ENCODE measurements at regions not wholly inside any gene's neighbourhood (a gene's known extent, or its start where the extent isn't known, plus 50 kb on each side); places are given as distances from the start of the nearest gene placed in this dataset.

DNA sequence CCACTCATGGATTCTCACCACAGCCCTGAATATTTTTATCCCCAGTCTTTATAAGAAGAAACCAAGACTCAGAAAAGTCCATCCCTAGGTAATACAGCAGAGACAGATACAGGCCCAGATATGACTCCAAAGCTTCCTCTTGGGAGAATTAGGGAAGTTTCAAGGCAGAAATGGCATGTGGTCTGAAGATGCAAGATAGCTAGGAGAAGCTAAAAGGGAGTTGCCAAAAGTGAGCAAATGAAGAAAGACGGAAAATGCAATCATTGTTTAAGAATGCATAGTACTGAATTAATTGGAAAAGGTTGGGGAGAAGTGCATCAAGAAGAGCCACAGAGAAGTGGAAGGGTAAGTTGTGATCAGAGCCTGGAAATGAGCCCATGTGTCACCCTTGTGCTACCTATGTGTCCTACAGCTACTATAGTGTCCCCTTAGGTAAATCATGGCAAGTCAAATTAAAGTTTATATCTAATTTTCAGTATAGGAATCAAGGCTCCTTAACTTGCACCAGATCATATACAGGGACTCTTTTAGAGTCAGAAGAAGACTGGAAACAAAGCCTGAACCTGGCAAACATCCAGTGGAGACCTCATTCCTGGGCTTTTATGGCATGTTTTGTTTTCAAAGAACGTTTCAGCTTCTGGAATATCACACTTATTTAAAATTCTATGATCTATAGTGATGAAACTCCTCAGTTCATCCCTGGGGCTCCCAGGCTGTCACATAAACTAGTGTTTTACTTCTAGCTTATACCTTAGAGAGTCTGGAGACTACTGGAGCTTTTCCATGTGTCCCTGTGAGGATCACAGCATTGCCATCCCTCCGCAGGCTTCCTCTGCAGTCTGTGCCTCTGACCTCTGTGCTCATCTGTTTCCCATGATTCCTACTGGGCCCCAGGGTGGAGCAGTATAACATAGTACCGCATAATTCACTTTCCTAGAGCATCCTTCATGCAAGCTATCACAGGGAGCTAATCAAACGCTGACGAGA lies 189.0 kb upstream of the CDKN3 start:
- Mint-ChIP-seq H3K4me1 (no peaks in the 10 kb centered on the region), H3K27ac (no peak overlapping the region), H3K4me3 (no peak overlapping the region), H3K36me3 (no peaks in the 10 kb centered on the region), H3K9me3 (peaks cover 0 to 4% (median 0%) of the 10 kb centered on the region in 3 donors), H3K27me3 (peaks cover 16 to 18% of the 10 kb centered on the region in 2 donors)
- Histone ChIP-seq H3K36me3 (ENCODE audit: control insufficient read depth in 2 of 2, extremely low read depth in 1 of 2, insufficient read depth in 1 of 2, low read length in 1 of 2) (no peaks in the 10 kb centered on the region), H3K9me3 (no peaks in the 10 kb centered on the region), H3K4me1 (ENCODE audit: control insufficient read depth in 1 of 2, extremely low read depth in 1 of 2, insufficient read depth in 2 of 2, low read length in 2 of 2) (no peaks in the 10 kb centered on the region), H3K4me3 (ENCODE audit: control insufficient read depth in 1 of 2, extremely low read depth in 1 of 2, low read length in 1 of 2) (no peak overlapping the region), H3K27me3 (replicated peaks in 1 of 2; ENCODE audit: control insufficient read depth in 2 of 2, extremely low read depth in 1 of 2, insufficient read depth in 2 of 2, low read length in 1 of 2) (no peaks in the 10 kb centered on the region), H3K27ac (ENCODE audit: low read length) (no peak overlapping the region)
- ATAC-seq (replicated peaks in 1 of 4): no peak
- POLR2A ChIA-PET: no interaction called here
- CTCF ChIA-PET: no interaction called here
- 81% methylated on average over 2 of the region's 6 CpGs for WGBS (ENCODE audit: insufficient coverage)
- DNase-seq: no peak

DNA sequence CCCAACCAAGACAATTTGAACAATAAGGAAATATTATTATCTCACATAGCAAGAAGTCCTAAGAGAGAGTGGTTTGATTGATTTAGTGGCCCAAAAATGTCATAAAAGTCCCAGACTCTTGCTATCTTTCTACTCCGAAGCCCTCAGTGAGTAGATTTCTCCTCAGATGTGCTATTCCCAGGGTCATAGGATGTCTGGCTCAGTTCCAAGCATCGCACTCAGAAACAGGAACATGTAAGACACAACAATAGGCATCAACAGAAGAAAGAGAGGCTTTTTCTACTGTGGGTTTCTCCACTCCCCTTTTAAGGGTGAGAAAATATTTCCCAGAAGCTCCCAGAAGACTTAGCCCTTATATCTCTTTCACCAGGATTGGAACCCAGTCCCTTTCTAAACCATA lies 188.1 kb upstream of the CDKN3 start:
- H3K27me3 ChIP-seq (replicated peaks in 1 of 2; ENCODE audit: control insufficient read depth in 2 of 2, extremely low read depth in 1 of 2, insufficient read depth in 2 of 2, low read length in 1 of 2): no peaks in the 10 kb centered on the region
- no peak overlapping the region for H3K27ac Mint-ChIP-seq
- H3K9me3 Mint-ChIP-seq: peaks cover 0 to 4% (median 0%) of the 10 kb centered on the region in 3 donors
- no peaks in the 10 kb centered on the region for H3K36me3 ChIP-seq (ENCODE audit: control insufficient read depth in 2 of 2, extremely low read depth in 1 of 2, insufficient read depth in 1 of 2, low read length in 1 of 2)
- no peak overlapping the region for H3K4me3 ChIP-seq (ENCODE audit: control insufficient read depth in 1 of 2, extremely low read depth in 1 of 2, low read length in 1 of 2)
- ChIA-PET CTCF (no interaction called here), POLR2A (no interaction called here)
- H3K36me3 Mint-ChIP-seq: no peaks in the 10 kb centered on the region
- no peak overlapping the region for H3K27ac ChIP-seq (ENCODE audit: low read length)
- no peaks in the 10 kb centered on the region for H3K4me1 Mint-ChIP-seq
- peaks cover 18 to 19% of the 10 kb centered on the region in 2 donors for H3K27me3 Mint-ChIP-seq
- H3K4me3 Mint-ChIP-seq: no peak overlapping the region
- DNase-seq (no peak), ATAC-seq (replicated peaks in 1 of 4) (no peak)
- no peaks in the 10 kb centered on the region for H3K9me3 ChIP-seq
- WGBS (ENCODE audit: insufficient coverage): 100% methylated on average over 1 of the region's 2 CpGs
- no peaks in the 10 kb centered on the region for H3K4me1 ChIP-seq (ENCODE audit: control insufficient read depth in 1 of 2, extremely low read depth in 1 of 2, insufficient read depth in 2 of 2, low read length in 2 of 2)

DNA sequence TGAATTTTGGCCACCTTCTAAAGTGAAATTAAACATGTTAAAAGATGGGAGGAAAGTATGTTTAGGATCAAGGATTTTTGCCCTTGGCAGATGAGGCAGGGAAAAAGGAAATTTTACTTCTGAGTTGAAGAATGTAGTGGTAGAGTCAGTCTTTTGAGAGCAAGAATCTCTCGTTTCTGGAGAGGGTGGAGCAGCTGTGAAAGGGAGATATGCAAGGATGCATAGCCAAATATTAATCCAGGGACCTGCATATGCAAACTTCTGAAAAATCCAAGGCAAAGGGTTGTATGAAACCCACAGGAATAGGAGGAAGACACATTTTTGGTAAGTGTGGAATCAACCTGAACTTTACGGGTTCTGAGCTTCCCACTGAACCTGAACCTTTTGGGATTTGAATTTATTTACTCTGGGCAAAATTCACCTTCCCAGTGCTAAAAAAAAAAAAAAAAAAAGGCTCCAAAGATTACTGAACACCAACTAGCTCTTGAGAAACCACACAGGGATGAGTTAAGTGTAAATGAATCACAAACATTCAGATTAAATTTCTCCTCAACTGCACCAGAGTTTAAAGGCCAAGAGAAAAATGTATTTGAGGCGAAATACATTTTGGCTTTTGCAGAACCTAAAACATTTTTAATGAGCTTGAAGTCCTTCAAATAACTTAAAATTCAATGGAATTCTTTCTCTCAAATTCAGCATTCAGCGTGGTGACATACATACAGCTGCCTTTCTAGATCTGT lies 187.1 kb upstream of the CDKN3 start:
- Mint-ChIP-seq H3K36me3 (no peaks in the 10 kb centered on the region), H3K27me3 (peaks cover 18 to 21% of the 10 kb centered on the region in 2 donors), H3K27ac (no peak overlapping the region), H3K9me3 (peaks cover 0 to 4% (median 0%) of the 10 kb centered on the region in 3 donors), H3K4me1 (no peaks in the 10 kb centered on the region), H3K4me3 (no peak overlapping the region)
- no peak for ATAC-seq (replicated peaks in 1 of 4)
- ChIA-PET CTCF (no interaction called here), POLR2A (no interaction called here)
- no peak for DNase-seq
- Histone ChIP-seq H3K27ac (ENCODE audit: low read length) (no peak overlapping the region), H3K36me3 (ENCODE audit: control insufficient read depth in 2 of 2, extremely low read depth in 1 of 2, insufficient read depth in 1 of 2, low read length in 1 of 2) (no peaks in the 10 kb centered on the region), H3K4me3 (ENCODE audit: control insufficient read depth in 1 of 2, extremely low read depth in 1 of 2, low read length in 1 of 2) (no peak overlapping the region), H3K9me3 (no peaks in the 10 kb centered on the region), H3K4me1 (ENCODE audit: control insufficient read depth in 1 of 2, extremely low read depth in 1 of 2, insufficient read depth in 2 of 2, low read length in 2 of 2) (no peaks in the 10 kb centered on the region), H3K27me3 (replicated peaks in 1 of 2; ENCODE audit: control insufficient read depth in 2 of 2, extremely low read depth in 1 of 2, insufficient read depth in 2 of 2, low read length in 1 of 2) (peaks cover 0 to 2% of the 10 kb centered on the region in 2 experiments)
- WGBS (ENCODE audit: insufficient coverage): 51% methylated on average over 2 of the region's 4 CpGs

- no peak for ATAC-seq (replicated peaks in 1 of 4)
- H3K36me3 Mint-ChIP-seq: no peaks in the 10 kb centered on the region
- no peak overlapping the region for H3K4me3 Mint-ChIP-seq
- Histone ChIP-seq H3K4me3 (ENCODE audit: control insufficient read depth in 1 of 2, extremely low read depth in 1 of 2, low read length in 1 of 2) (no peak overlapping the region), H3K4me1 (ENCODE audit: control insufficient read depth in 1 of 2, extremely low read depth in 1 of 2, insufficient read depth in 2 of 2, low read length in 2 of 2) (no peaks in the 10 kb centered on the region), H3K9me3 (no peaks in the 10 kb centered on the region), H3K27me3 (replicated peaks in 1 of 2; ENCODE audit: control insufficient read depth in 2 of 2, extremely low read depth in 1 of 2, insufficient read depth in 2 of 2, low read length in 1 of 2) (peaks cover 0 to 4% of the 10 kb centered on the region in 2 experiments), H3K36me3 (ENCODE audit: control insufficient read depth in 2 of 2, extremely low read depth in 1 of 2, insufficient read depth in 1 of 2, low read length in 1 of 2) (no peaks in the 10 kb centered on the region), H3K27ac (ENCODE audit: low read length) (no peak overlapping the region)
- CTCF ChIA-PET: no interaction called here
- H3K4me1 Mint-ChIP-seq: no peaks in the 10 kb centered on the region
- no peak for DNase-seq
- H3K27me3 Mint-ChIP-seq: peaks cover 16 to 25% of the 10 kb centered on the region in 2 donors
- POLR2A ChIA-PET: no interaction called here
- peaks cover 0 to under 1% (median 0%) of the 10 kb centered on the region in 3 donors for H3K9me3 Mint-ChIP-seq
- no peak overlapping the region for H3K27ac Mint-ChIP-seq
- WGBS (ENCODE audit: insufficient coverage): 83% methylated on average over 4 of the region's 5 CpGs
Measured at GRCh38 chr14:54211551-54212308, 185.1 kb upstream of the CDKN3 start.

- DNase-seq: no peak
- no peaks in the 10 kb centered on the region for H3K36me3 ChIP-seq (ENCODE audit: control insufficient read depth in 2 of 2, extremely low read depth in 1 of 2, insufficient read depth in 1 of 2, low read length in 1 of 2)
- ChIA-PET CTCF (no interaction called here), POLR2A (no interaction called here)
- H3K9me3 ChIP-seq: peaks cover 2% of the 10 kb centered on the region
- Mint-ChIP-seq H3K27me3 (peaks cover 21 to 34% of the 10 kb centered on the region in 2 donors), H3K36me3 (no peaks in the 10 kb centered on the region), H3K4me3 (no peak overlapping the region), H3K27ac (no peak overlapping the region), H3K9me3 (peaks cover 0 to 2% (median 0%) of the 10 kb centered on the region in 3 donors), H3K4me1 (no peaks in the 10 kb centered on the region)
- no peak for ATAC-seq (replicated peaks in 1 of 4)
- 100% methylated on average over 1 of the region's 1 CpG for WGBS (ENCODE audit: insufficient coverage)
- H3K27ac ChIP-seq (ENCODE audit: low read length): no peak overlapping the region
- H3K4me1 ChIP-seq (ENCODE audit: control insufficient read depth in 1 of 2, extremely low read depth in 1 of 2, insufficient read depth in 2 of 2, low read length in 2 of 2): no peaks in the 10 kb centered on the region
- no peak overlapping the region for H3K4me3 ChIP-seq (ENCODE audit: control insufficient read depth in 1 of 2, extremely low read depth in 1 of 2, low read length in 1 of 2)
- peaks cover 4 to 10% of the 10 kb centered on the region in 2 experiments for H3K27me3 ChIP-seq (replicated peaks in 1 of 2; ENCODE audit: control insufficient read depth in 2 of 2, extremely low read depth in 1 of 2, insufficient read depth in 2 of 2, low read length in 1 of 2)
Measured at GRCh38 chr14:54213536-54213935, 183.3 kb upstream of the CDKN3 start.

DNA sequence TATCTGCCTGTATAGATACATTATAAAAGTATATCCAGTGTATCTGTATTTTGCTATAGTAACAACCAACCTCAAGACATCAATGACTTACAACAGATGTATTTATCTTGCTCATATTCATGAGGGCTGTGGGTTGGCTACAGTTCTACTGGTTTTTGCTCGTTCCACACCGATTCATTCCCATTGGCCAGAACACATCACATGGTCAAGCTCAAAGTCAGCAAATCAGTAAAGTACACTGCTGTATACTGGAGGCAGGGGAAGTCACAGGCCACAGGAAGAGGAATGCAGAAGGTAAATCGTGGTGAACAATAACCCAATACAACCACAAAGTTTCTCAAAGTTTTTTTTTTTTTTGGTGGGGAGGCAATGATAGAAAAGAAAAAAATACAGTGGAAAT lies 180.0 kb upstream of the CDKN3 start:
- CTCF ChIA-PET: no interaction called here
- H3K36me3 ChIP-seq (ENCODE audit: control insufficient read depth in 2 of 2, extremely low read depth in 1 of 2, insufficient read depth in 1 of 2, low read length in 1 of 2): no peaks in the 10 kb centered on the region
- H3K27me3 ChIP-seq (replicated peaks in 1 of 2; ENCODE audit: control insufficient read depth in 2 of 2, extremely low read depth in 1 of 2, insufficient read depth in 2 of 2, low read length in 1 of 2): peaks cover 18 to 21% of the 10 kb centered on the region in 2 experiments
- no CpG with 5 or more reads among the region's 3 CpGs for WGBS (ENCODE audit: insufficient coverage)
- H3K4me3 Mint-ChIP-seq: no peak overlapping the region
- peaks cover 9 to 19% (median 14%) of the 10 kb centered on the region in 3 donors for H3K4me1 Mint-ChIP-seq
- H3K36me3 Mint-ChIP-seq: no peaks in the 10 kb centered on the region
- ATAC-seq (replicated peaks in 1 of 4): no peak
- POLR2A ChIA-PET: no interaction called here
- no peak for DNase-seq
- H3K4me1 ChIP-seq (ENCODE audit: control insufficient read depth in 1 of 2, extremely low read depth in 1 of 2, insufficient read depth in 2 of 2, low read length in 2 of 2): no peaks in the 10 kb centered on the region
- H3K9me3 ChIP-seq: peaks cover 2% of the 10 kb centered on the region
- H3K9me3 Mint-ChIP-seq: peaks cover 0 to 2% (median 0%) of the 10 kb centered on the region in 3 donors
- H3K27ac Mint-ChIP-seq: no peak overlapping the region
- H3K27me3 Mint-ChIP-seq: peaks cover 41 to 58% of the 10 kb centered on the region in 2 donors
- no peak overlapping the region for H3K4me3 ChIP-seq (ENCODE audit: control insufficient read depth in 1 of 2, extremely low read depth in 1 of 2, low read length in 1 of 2)
- no peak overlapping the region for H3K27ac ChIP-seq (ENCODE audit: low read length)
